ENCODE measurements at regions not wholly inside any gene's neighbourhood (a gene's known extent, or its start where the extent isn't known, plus 50 kb on each side); places are given as distances from the start of the nearest gene placed in this dataset.
"Not testable (repeated sequence)": the region's sequence is repeated elsewhere in the genome, so short reads cannot be mapped to it uniquely, and the experiment has no call there.

- H3K27ac Mint-ChIP-seq: no peak overlapping the region
- H3K4me3 Mint-ChIP-seq: no peak overlapping the region
- peaks cover 38% of the 10 kb centered on the region for H3K27me3 Mint-ChIP-seq
- H3K4me1 Mint-ChIP-seq: no peaks in the 10 kb centered on the region
- no peaks in the 10 kb centered on the region for H3K36me3 Mint-ChIP-seq
- CTCF ChIA-PET: no interaction called here
- DNase-seq: no peak
- no peak for ATAC-seq
- H3K9me3 Mint-ChIP-seq (ENCODE audit: low read depth): no peaks in the 10 kb centered on the region
Observed at GRCh38 chr18:54433368-54433767, 75.7 kb downstream of the C18orf54 start.

GRCh38 chr18:54433857-54434256 lies 76.2 kb downstream of the C18orf54 start:
- CTCF ChIA-PET: no interaction called here
- H3K27ac Mint-ChIP-seq: no peak overlapping the region
- DNase-seq (no peak), ATAC-seq (no peak)
- no peaks in the 10 kb centered on the region for H3K36me3 Mint-ChIP-seq
- H3K27me3 Mint-ChIP-seq: peaks cover 43% of the 10 kb centered on the region
- no peaks in the 10 kb centered on the region for H3K4me1 Mint-ChIP-seq
- H3K4me3 Mint-ChIP-seq: no peak overlapping the region
- no peaks in the 10 kb centered on the region for H3K9me3 Mint-ChIP-seq (ENCODE audit: low read depth)

- peaks cover 46% of the 10 kb centered on the region for H3K27me3 Mint-ChIP-seq
- no peaks in the 10 kb centered on the region for H3K36me3 Mint-ChIP-seq
- DNase-seq (no peak), ATAC-seq (no peak)
- H3K27ac Mint-ChIP-seq: no peak overlapping the region
- H3K9me3 Mint-ChIP-seq (ENCODE audit: low read depth): no peaks in the 10 kb centered on the region
- H3K4me3 Mint-ChIP-seq: no peak overlapping the region
- H3K4me1 Mint-ChIP-seq: no peaks in the 10 kb centered on the region
- CTCF ChIA-PET: no interaction called here
Observed at GRCh38 chr18:54434453-54434852, 76.7 kb downstream of the C18orf54 start.

GRCh38 chr18:54436501-54436900 lies 78.8 kb downstream of the C18orf54 start:
- Mint-ChIP-seq H3K27me3 (peaks cover 53% of the 10 kb centered on the region), H3K36me3 (no peaks in the 10 kb centered on the region), H3K27ac (no peak overlapping the region), H3K9me3 (ENCODE audit: low read depth) (no peaks in the 10 kb centered on the region), H3K4me3 (no peak overlapping the region), H3K4me1 (no peaks in the 10 kb centered on the region)
- ATAC-seq: no peak
- CTCF ChIA-PET: interaction anchor here (1.2 kb wide), 1 partner anchor 19 kb away, joined by 3 read pairs; no protein-coding TSS in a partner anchor
- DNase-seq: no peak

GRCh38 chr18:54440292-54440691 lies 82.6 kb downstream of the C18orf54 start:
- no peaks in the 10 kb centered on the region for H3K4me1 Mint-ChIP-seq

GRCh38 chr18:54444319-54444914 lies 86.7 kb downstream of the C18orf54 start:
- CTCF ChIA-PET: interaction anchor here (0.7 to 1.6 kb wide), 5 partner anchors 10 to 273 kb away, joined by 3 to 5 read pairs (median 3); no protein-coding TSS in a partner anchor
- H3K27ac Mint-ChIP-seq: no peak overlapping the region
- H3K4me3 Mint-ChIP-seq: no peak overlapping the region
- no peaks in the 10 kb centered on the region for H3K4me1 Mint-ChIP-seq
- no peaks in the 10 kb centered on the region for H3K36me3 Mint-ChIP-seq
- H3K9me3 Mint-ChIP-seq (ENCODE audit: low read depth): no peaks in the 10 kb centered on the region
- DNase-seq (peak; percentile 58), ATAC-seq (peak; percentile 33)
- H3K27me3 Mint-ChIP-seq: peaks cover 36% of the 10 kb centered on the region

More at GRCh38 chr18:54440292-54440691, 82.6 kb downstream of the C18orf54 start:
- Mint-ChIP-seq H3K27me3 (peaks cover 37% of the 10 kb centered on the region), H3K9me3 (ENCODE audit: low read depth) (no peaks in the 10 kb centered on the region), H3K36me3 (no peaks in the 10 kb centered on the region), H3K4me3 (no peak overlapping the region), H3K27ac (no peak overlapping the region)
- CTCF ChIA-PET: no interaction called here
- no peak for ATAC-seq
- no peak for DNase-seq

GRCh38 chr18:54453996-54454395 lies 96.3 kb downstream of the C18orf54 start:
- no peak overlapping the region for H3K4me3 Mint-ChIP-seq
- H3K9me3 Mint-ChIP-seq (ENCODE audit: low read depth): no peaks in the 10 kb centered on the region
- no peak overlapping the region for H3K27ac Mint-ChIP-seq
- no peaks in the 10 kb centered on the region for H3K36me3 Mint-ChIP-seq
- no peaks in the 10 kb centered on the region for H3K4me1 Mint-ChIP-seq
- peaks cover 12% of the 10 kb centered on the region for H3K27me3 Mint-ChIP-seq
- DNase-seq: no peak
- CTCF ChIA-PET: interaction anchor here (1.2 kb wide), 1 partner anchor 10 kb away, joined by 4 read pairs; no protein-coding TSS in a partner anchor
- ATAC-seq: no peak

- Mint-ChIP-seq H3K27me3 (peaks cover 8% of the 10 kb centered on the region), H3K36me3 (no peaks in the 10 kb centered on the region), H3K4me3 (no peak overlapping the region), H3K9me3 (ENCODE audit: low read depth) (no peaks in the 10 kb centered on the region), H3K27ac (no peak overlapping the region), H3K4me1 (peaks cover 3% of the 10 kb centered on the region)
- ATAC-seq (no peak), DNase-seq (no peak)
- CTCF ChIA-PET: no interaction called here
Observed at GRCh38 chr18:54465502-54465901, 107.8 kb downstream of the C18orf54 start.

- no peaks in the 10 kb centered on the region for H3K36me3 Mint-ChIP-seq
- no peak overlapping the region for H3K4me3 Mint-ChIP-seq
- DNase-seq (no peak), ATAC-seq (no peak)
- H3K27ac Mint-ChIP-seq: no peak overlapping the region
- CTCF ChIA-PET: no interaction called here
- H3K9me3 Mint-ChIP-seq (ENCODE audit: low read depth): no peaks in the 10 kb centered on the region
- H3K4me1 Mint-ChIP-seq: peaks cover 3% of the 10 kb centered on the region
- H3K27me3 Mint-ChIP-seq: peaks cover 11% of the 10 kb centered on the region
Observed at GRCh38 chr18:54466248-54467005, 108.7 kb downstream of the C18orf54 start.

GRCh38 chr18:54479365-54479764 lies 111.7 kb upstream of the DYNAP start:
- no peaks in the 10 kb centered on the region for H3K4me1 Mint-ChIP-seq
- DNase-seq (no peak), ATAC-seq (no peak)
- peaks cover 24% of the 10 kb centered on the region for H3K27me3 Mint-ChIP-seq
- no peak overlapping the region for H3K27ac Mint-ChIP-seq
- no peaks in the 10 kb centered on the region for H3K36me3 Mint-ChIP-seq
- no peak overlapping the region for H3K4me3 Mint-ChIP-seq
- H3K9me3 Mint-ChIP-seq (ENCODE audit: low read depth): no peaks in the 10 kb centered on the region
- CTCF ChIA-PET: no interaction called here

- CTCF ChIA-PET: no interaction called here
- ATAC-seq (no peak), DNase-seq (no peak)
- Mint-ChIP-seq H3K36me3 (no peaks in the 10 kb centered on the region), H3K27ac (no peak overlapping the region), H3K9me3 (ENCODE audit: low read depth) (no peaks in the 10 kb centered on the region), H3K4me3 (no peak overlapping the region), H3K4me1 (no peaks in the 10 kb centered on the region), H3K27me3 (peaks cover 19% of the 10 kb centered on the region)
Observed at GRCh38 chr18:54480616-54481015, 110.4 kb upstream of the DYNAP start.

GRCh38 chr18:54502451-54502850 lies 88.6 kb upstream of the DYNAP start:
- CTCF ChIA-PET; H3K36me3 Mint-ChIP-seq; DNase-seq; H3K4me3 Mint-ChIP-seq; H3K27ac Mint-ChIP-seq; H3K4me1 Mint-ChIP-seq; H3K27me3 Mint-ChIP-seq; H3K9me3 Mint-ChIP-seq (ENCODE audit: low read depth); ATAC-seq: not testable (repeated sequence)

- no peaks in the 10 kb centered on the region for H3K27me3 Mint-ChIP-seq
- ATAC-seq (no peak), DNase-seq (no peak)
- no peaks in the 10 kb centered on the region for H3K4me1 Mint-ChIP-seq
- no peaks in the 10 kb centered on the region for H3K9me3 Mint-ChIP-seq (ENCODE audit: low read depth)
- H3K27ac Mint-ChIP-seq: no peak overlapping the region
- no peaks in the 10 kb centered on the region for H3K36me3 Mint-ChIP-seq
- no peak overlapping the region for H3K4me3 Mint-ChIP-seq
- CTCF ChIA-PET: no interaction called here
Observed at GRCh38 chr18:54503131-54503894, 87.7 kb upstream of the DYNAP start.
